Parathyroid adenoma (tissue), 2 donors: ENCODE measurements at regions not wholly inside any gene's neighbourhood (a gene's known extent, or its start where the extent isn't known, plus 50 kb on each side); places are given as distances from the start of the nearest gene placed in this dataset.

ENCODE experiments used
- H2AFZ ChIP-seq: fragments of 300-600 bp; sonication (generic); one replicate; pipeline ENCODE4 v1.7.0; 2017; ENCODE audit warnings: antibody characterized with exemption, mild to moderate bottlenecking
- H3K27ac ChIP-seq: fragments of 300-600 bp; sonication (generic); one replicate; pipeline ENCODE4 v1.7.0; 2017
- H3K27me3 ChIP-seq: fragments of 300-600 bp; sonication (generic); one replicate; pipeline ENCODE4 v1.7.0; 2017; ENCODE audit warnings: low read length; ENCODE audit not compliant: control insufficient read depth, insufficient read depth
- H3K36me3 ChIP-seq: fragments of 300-600 bp; sonication (generic); one replicate; pipeline ENCODE4 v1.7.0; 2017; ENCODE audit warnings: low read length; ENCODE audit not compliant: control insufficient read depth, insufficient read depth
- H3K4me1 ChIP-seq: fragments of 300-600 bp; sonication (generic); one replicate; pipeline ENCODE4 v1.7.0; 2017; ENCODE audit warnings: control low read depth
- H3K4me2 ChIP-seq: fragments of 300-600 bp; sonication (generic); one replicate; pipeline ENCODE4 v1.7.0; 2017; ENCODE audit warnings: low read length
- H3K4me3 ChIP-seq: fragments of 300-600 bp; sonication (generic); one replicate; pipeline ENCODE4 v1.7.0; 2017; ENCODE audit warnings: low read depth, low read length
- H3K79me2 ChIP-seq: fragments of 300-600 bp; sonication (generic); one replicate; pipeline ENCODE4 v1.7.0; 2017; ENCODE audit warnings: control low read depth
- H3K9ac ChIP-seq: fragments of 300-600 bp; sonication (generic); one replicate; pipeline ENCODE4 v1.7.0; 2017; ENCODE audit warnings: mild to moderate bottlenecking
- H3K9me3 ChIP-seq: fragments of 300-600 bp; sonication (generic); one replicate; pipeline ENCODE4 v1.7.0; 2017; ENCODE audit warnings: low read length; ENCODE audit not compliant: control insufficient read depth
- CTCF ChIP-seq: fragments of 300-600 bp; sonication (generic); IDR thresholded peaks from one replicate; pipeline ENCODE4 v1.7.0; 2017; ENCODE audit warnings: antibody characterized with exemption, mild to moderate bottlenecking
- donor health status: primary hyperparathyroidism.

- H2AFZ ChIP-seq: no peak overlapping the region
- no peak for TF ChIP-seq CTCF
Measured at GRCh38 chr11:80255021-80255420, 814.2 kb upstream of the TENM4 start.

GRCh38 chr11:80241766-80242165 lies 800.9 kb upstream of the TENM4 start:
- Histone ChIP-seq H3K9ac (no peak overlapping the region), H3K79me2 (no peaks in the 10 kb centered on the region), H3K4me1 (no peaks in the 10 kb centered on the region), H3K36me3 (no peaks in the 10 kb centered on the region), H3K9me3 (no peaks in the 10 kb centered on the region), H2AFZ (no peak overlapping the region), H3K4me3 (no peak overlapping the region), H3K27ac (no peak overlapping the region), H3K4me2 (no peak overlapping the region), H3K27me3 (no peaks in the 10 kb centered on the region)
- no peak for TF ChIP-seq CTCF

More at GRCh38 chr11:80255021-80255420, 814.2 kb upstream of the TENM4 start:
- H3K4me3 ChIP-seq: no peak overlapping the region
- H3K4me1 ChIP-seq: no peaks in the 10 kb centered on the region
- H3K79me2 ChIP-seq: no peaks in the 10 kb centered on the region
- no peak overlapping the region for H3K4me2 ChIP-seq
- no peaks in the 10 kb centered on the region for H3K9me3 ChIP-seq
- no peaks in the 10 kb centered on the region for H3K27me3 ChIP-seq
- no peak overlapping the region for H3K27ac ChIP-seq
- no peaks in the 10 kb centered on the region for H3K36me3 ChIP-seq
- no peak overlapping the region for H3K9ac ChIP-seq

GRCh38 chr11:80240245-80240644 lies 799.4 kb upstream of the TENM4 start:
- Histone ChIP-seq H3K9me3 (no peaks in the 10 kb centered on the region), H3K4me1 (no peaks in the 10 kb centered on the region), H3K36me3 (no peaks in the 10 kb centered on the region), H3K4me3 (no peak overlapping the region), H3K27ac (no peak overlapping the region), H3K27me3 (no peaks in the 10 kb centered on the region), H3K79me2 (no peaks in the 10 kb centered on the region), H3K9ac (no peak overlapping the region), H2AFZ (no peak overlapping the region), H3K4me2 (no peak overlapping the region)
- no peak for TF ChIP-seq CTCF

GRCh38 chr11:80239217-80239616 lies 798.4 kb upstream of the TENM4 start:
- no peaks in the 10 kb centered on the region for H3K79me2 ChIP-seq
- H3K27ac ChIP-seq: no peak overlapping the region
- H2AFZ ChIP-seq: no peak overlapping the region
- TF ChIP-seq CTCF: no peak
- H3K9ac ChIP-seq: no peak overlapping the region
- no peak overlapping the region for H3K4me3 ChIP-seq
- no peaks in the 10 kb centered on the region for H3K27me3 ChIP-seq
- no peak overlapping the region for H3K4me2 ChIP-seq
- no peaks in the 10 kb centered on the region for H3K4me1 ChIP-seq
- H3K9me3 ChIP-seq: no peaks in the 10 kb centered on the region
- no peaks in the 10 kb centered on the region for H3K36me3 ChIP-seq

- no peaks in the 10 kb centered on the region for H3K4me1 ChIP-seq
Measured at GRCh38 chr11:80227915-80228314, 787.1 kb upstream of the TENM4 start.

More at GRCh38 chr11:80227915-80228314, 787.1 kb upstream of the TENM4 start:
- TF ChIP-seq CTCF: no peak
- Histone ChIP-seq H3K36me3 (no peaks in the 10 kb centered on the region), H3K4me2 (no peak overlapping the region), H3K27ac (no peak overlapping the region), H2AFZ (no peak overlapping the region), H3K27me3 (no peaks in the 10 kb centered on the region), H3K9me3 (no peaks in the 10 kb centered on the region), H3K4me3 (no peak overlapping the region), H3K9ac (no peak overlapping the region), H3K79me2 (no peaks in the 10 kb centered on the region)
